Natural killer cell (primary cell): ENCODE measurements at regions not wholly inside any gene's neighbourhood (a gene's known extent, or its start where the extent isn't known, plus 50 kb on each side); places are given as distances from the start of the nearest gene placed in this dataset.

ENCODE experiments used
- ATAC-seq, 3 donors: fragments of 150-1000 bp in 2 of 3; fragments of 200-7000 bp in 1 of 3; cut with Tn5 transposase; 1 replicate in 1 of 3; 2 replicates in 2 of 3; pipeline ENCODE4 v1.10.0; 2021; ENCODE audit warnings: mild to moderate bottlenecking in 2 of 3, moderate library complexity in 2 of 3
- DNase-seq, 2 donors: peaks; one replicate each; pipeline versions ENCODE4 v3.0.0 to v3.0.0-alpha.2; 2013 to 2021; ENCODE audit warnings: mixed read lengths in 1 of 2
- H3K27ac ChIP-seq: one replicate; pipeline ENCODE4 v1.5.1; 2013; ENCODE audit warnings: mild to moderate bottlenecking, low read length
- H3K27me3 ChIP-seq: one replicate; pipeline ENCODE4 v1.6.1; 2013; ENCODE audit warnings: low read length; ENCODE audit not compliant: control insufficient read depth, insufficient read depth
- H3K36me3 ChIP-seq: one replicate; pipeline ENCODE4 v1.6.1; 2013; ENCODE audit warnings: low read length; ENCODE audit not compliant: control insufficient read depth, insufficient read depth
- H3K4me1 ChIP-seq: one replicate; pipeline ENCODE4 v1.6.1; 2013; ENCODE audit warnings: low read length; ENCODE audit not compliant: control insufficient read depth, insufficient read depth
- H3K4me3 ChIP-seq: one replicate; pipeline ENCODE4 v1.5.1; 2013; ENCODE audit warnings: low read length
- H3K9me3 ChIP-seq: one replicate; pipeline ENCODE4 v1.6.1; 2013; ENCODE audit warnings: low read length; ENCODE audit not compliant: control insufficient read depth, insufficient read depth
- H3K27ac Mint-ChIP-seq, 2 donors: one replicate each; pipeline ENCODE4 v1.8.0; 2022; ENCODE audit warnings: mild to moderate bottlenecking in 2 of 2, mixed read lengths in 2 of 2, moderate library complexity in 1 of 2
- H3K27me3 Mint-ChIP-seq, 2 donors: one replicate each; pipeline ENCODE4 v1.8.0; 2022; ENCODE audit warnings: low read depth in 2 of 2, mixed read lengths in 2 of 2
- H3K36me3 Mint-ChIP-seq: one replicate; pipeline ENCODE4 v1.8.0; 2022; ENCODE audit warnings: mixed read lengths
- H3K4me1 Mint-ChIP-seq, 2 donors: one replicate each; pipeline ENCODE4 v1.8.0; 2022; ENCODE audit warnings: mixed read lengths in 2 of 2
- H3K4me3 Mint-ChIP-seq: one replicate; pipeline ENCODE4 v1.8.0; 2022; ENCODE audit warnings: mild to moderate bottlenecking, moderate library complexity, mixed read lengths
- H3K9me3 Mint-ChIP-seq, 2 donors: one replicate each; pipeline ENCODE4 v1.8.0; 2022; ENCODE audit warnings: mixed read lengths in 2 of 2
- WGBS: methylation state at CpG from one replicate; pipeline ENCODE4 v1.1.7; 2013; ENCODE audit warnings: missing lambda C conversion rate; ENCODE audit not compliant: insufficient coverage; 5-methylcytosine and 5-hydroxymethylcytosine counted together
- intact Hi-C: fragments of 100-400 bp; cut with micrococcal nuclease; formaldehyde crosslinking; loops from one replicate; pipeline ENCODE4 v1.14.2; 2022
- TF ChIP-seq, protein P1 (sequence below): fragments of 200-600 bp; IDR thresholded peaks from one replicate; pipeline ENCODE4 v1.8.0; 2022; ENCODE audit warnings: antibody characterized with exemption

DNA sequence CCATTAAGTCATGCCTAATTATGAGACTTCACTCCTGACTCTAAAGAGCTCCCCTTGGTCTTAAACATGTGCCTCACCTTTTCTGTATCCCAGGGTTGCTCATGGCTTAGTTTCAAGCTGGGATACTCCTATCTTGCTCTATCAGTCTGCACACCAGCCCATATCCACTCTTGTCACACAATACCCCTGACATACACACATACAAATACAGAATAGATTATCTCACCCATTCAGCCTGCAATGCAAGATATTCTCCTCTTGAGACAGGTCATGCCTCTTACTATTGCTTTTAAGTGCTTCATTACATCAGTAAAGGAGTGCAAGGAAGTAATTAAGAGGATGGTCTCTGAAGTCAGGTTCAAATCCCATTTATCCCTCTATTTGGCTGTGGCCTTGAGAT lies 587.3 kb downstream of the IGSF11 start:
- Mint-ChIP-seq H3K9me3 (peaks cover 22 to 32% of the 10 kb centered on the region in 2 donors), H3K4me3 (no peak overlapping the region)
- TF ChIP-seq, protein P1, sequence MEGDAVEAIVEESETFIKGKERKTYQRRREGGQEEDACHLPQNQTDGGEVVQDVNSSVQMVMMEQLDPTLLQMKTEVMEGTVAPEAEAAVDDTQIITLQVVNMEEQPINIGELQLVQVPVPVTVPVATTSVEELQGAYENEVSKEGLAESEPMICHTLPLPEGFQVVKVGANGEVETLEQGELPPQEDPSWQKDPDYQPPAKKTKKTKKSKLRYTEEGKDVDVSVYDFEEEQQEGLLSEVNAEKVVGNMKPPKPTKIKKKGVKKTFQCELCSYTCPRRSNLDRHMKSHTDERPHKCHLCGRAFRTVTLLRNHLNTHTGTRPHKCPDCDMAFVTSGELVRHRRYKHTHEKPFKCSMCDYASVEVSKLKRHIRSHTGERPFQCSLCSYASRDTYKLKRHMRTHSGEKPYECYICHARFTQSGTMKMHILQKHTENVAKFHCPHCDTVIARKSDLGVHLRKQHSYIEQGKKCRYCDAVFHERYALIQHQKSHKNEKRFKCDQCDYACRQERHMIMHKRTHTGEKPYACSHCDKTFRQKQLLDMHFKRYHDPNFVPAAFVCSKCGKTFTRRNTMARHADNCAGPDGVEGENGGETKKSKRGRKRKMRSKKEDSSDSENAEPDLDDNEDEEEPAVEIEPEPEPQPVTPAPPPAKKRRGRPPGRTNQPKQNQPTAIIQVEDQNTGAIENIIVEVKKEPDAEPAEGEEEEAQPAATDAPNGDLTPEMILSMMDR = no peak

DNA sequence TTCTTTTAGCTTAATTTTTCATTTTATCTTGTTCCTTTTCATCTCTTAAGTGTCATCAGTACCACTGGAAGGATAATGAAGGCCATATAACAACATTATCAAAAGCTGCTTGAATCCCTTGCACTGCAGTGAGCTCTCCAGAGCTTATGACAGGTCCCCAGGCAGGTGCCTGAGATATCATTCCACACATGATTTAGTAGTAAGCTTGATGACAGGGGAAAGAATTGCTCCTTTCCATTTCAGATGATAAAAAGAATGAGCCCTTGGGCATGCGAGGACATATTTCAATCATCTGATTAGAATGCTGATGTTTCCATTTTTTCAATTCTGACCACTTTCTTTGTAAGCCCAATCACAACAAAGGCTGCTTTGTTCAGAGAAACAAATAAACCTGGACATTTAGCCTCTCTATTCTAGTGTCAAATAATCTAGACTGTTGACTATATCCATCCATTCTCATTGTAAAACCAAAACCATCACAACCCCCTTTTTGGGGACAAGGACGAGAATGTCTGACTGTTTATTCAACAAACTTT lies 567.8 kb downstream of the IGSF11 start:
- Mint-ChIP-seq H3K27me3 (no peaks in the 10 kb centered on the region), H3K4me1 (no peaks in the 10 kb centered on the region), H3K36me3 (no peaks in the 10 kb centered on the region), H3K9me3 (peaks cover 16 to 30% of the 10 kb centered on the region in 2 donors), H3K27ac (no peak overlapping the region), H3K4me3 (no peak overlapping the region)
- no peak for ATAC-seq
- intact Hi-C loops = no loop called here
- H3K9me3 ChIP-seq = peaks cover 6% of the 10 kb centered on the region
- H3K27ac ChIP-seq = no peak overlapping the region
- TF ChIP-seq, protein P1 = no peak
- no peaks in the 10 kb centered on the region for H3K36me3 ChIP-seq
- 65% methylated on average over 2 of the region's 2 CpGs for WGBS
- H3K27me3 ChIP-seq = no peaks in the 10 kb centered on the region
- H3K4me3 ChIP-seq = no peak overlapping the region
- no peak for DNase-seq
- no peaks in the 10 kb centered on the region for H3K4me1 ChIP-seq

More for the DNA sequence above, 587.3 kb downstream of the IGSF11 start:
- H3K4me3 ChIP-seq = no peak overlapping the region
- intact Hi-C loops = no loop called here
- H3K27me3 ChIP-seq = no peaks in the 10 kb centered on the region
- DNase-seq (no peak), ATAC-seq (no peak)
- H3K36me3 ChIP-seq = no peaks in the 10 kb centered on the region
- H3K4me1 ChIP-seq = no peaks in the 10 kb centered on the region
- Mint-ChIP-seq H3K27me3 (no peaks in the 10 kb centered on the region), H3K27ac (no peak overlapping the region), H3K36me3 (peaks cover 6% of the 10 kb centered on the region), H3K4me1 (no peaks in the 10 kb centered on the region)
- H3K9me3 ChIP-seq = peaks cover 3% of the 10 kb centered on the region
- no peak overlapping the region for H3K27ac ChIP-seq

DNA sequence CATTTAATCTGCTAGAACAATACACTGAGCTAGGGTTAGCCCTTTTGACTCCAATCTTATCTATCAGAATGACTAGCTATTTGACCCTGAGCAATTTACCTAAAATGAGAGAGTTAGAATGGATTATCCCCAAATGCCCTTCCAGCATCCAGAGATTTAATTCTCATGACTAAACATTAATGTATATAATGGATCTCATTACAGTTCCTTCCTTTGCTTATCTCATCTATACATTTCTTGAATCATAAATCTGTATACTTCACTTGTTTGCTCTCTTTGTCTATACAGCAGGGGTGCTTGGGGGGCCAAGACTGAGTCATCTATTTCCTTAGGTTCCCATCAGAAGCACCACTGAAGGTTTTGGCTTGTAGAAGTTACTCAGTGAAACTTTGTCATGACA lies 565.8 kb downstream of the IGSF11 start:
- no peak for DNase-seq
- H3K4me3 ChIP-seq = no peak overlapping the region
- H3K27ac Mint-ChIP-seq = no peak overlapping the region
- no peak overlapping the region for H3K27ac ChIP-seq
- no peaks in the 10 kb centered on the region for H3K27me3 Mint-ChIP-seq
- H3K36me3 Mint-ChIP-seq = no peaks in the 10 kb centered on the region
- no peak for ATAC-seq
- H3K36me3 ChIP-seq = no peaks in the 10 kb centered on the region
- H3K9me3 ChIP-seq = peaks cover 6% of the 10 kb centered on the region
- H3K27me3 ChIP-seq = no peaks in the 10 kb centered on the region
- no peaks in the 10 kb centered on the region for H3K4me1 Mint-ChIP-seq
- H3K4me3 Mint-ChIP-seq = no peak overlapping the region
- no peaks in the 10 kb centered on the region for H3K4me1 ChIP-seq
- intact Hi-C loops = no loop called here
- TF ChIP-seq, protein P1 = no peak
- H3K9me3 Mint-ChIP-seq = peaks cover 18 to 35% of the 10 kb centered on the region in 2 donors

DNA sequence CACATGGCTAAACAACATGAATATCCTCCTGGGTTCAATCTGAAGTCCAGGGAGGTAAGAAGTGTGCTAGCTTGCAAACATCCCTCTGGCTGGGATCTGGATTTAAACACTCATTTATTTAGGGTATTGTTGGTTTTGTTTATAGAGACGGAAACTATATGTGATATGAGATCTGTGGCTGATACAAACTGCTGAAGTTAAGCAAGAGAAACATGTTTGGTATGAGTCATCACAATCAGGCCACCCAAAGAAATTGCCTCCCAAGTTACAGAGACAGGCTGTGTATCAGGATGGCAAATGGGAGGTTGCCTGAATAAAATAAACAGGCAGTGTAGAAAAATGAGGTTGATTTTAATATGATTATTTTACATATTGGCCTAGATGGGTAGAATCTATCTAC lies 562.1 kb downstream of the IGSF11 start:
- TF ChIP-seq, protein P1 = no peak
- WGBS = 92% methylated on average over 1 of the region's 1 CpG
- H3K9me3 ChIP-seq = peaks cover 3% of the 10 kb centered on the region
- no peak overlapping the region for H3K4me3 Mint-ChIP-seq
- H3K4me1 ChIP-seq = no peaks in the 10 kb centered on the region
- H3K27ac ChIP-seq = no peak overlapping the region
- ATAC-seq = no peak
- no peaks in the 10 kb centered on the region for H3K27me3 Mint-ChIP-seq
- no peak overlapping the region for H3K4me3 ChIP-seq
- H3K9me3 Mint-ChIP-seq = peaks cover 15 to 29% of the 10 kb centered on the region in 2 donors
- no peaks in the 10 kb centered on the region for H3K4me1 Mint-ChIP-seq
- no peaks in the 10 kb centered on the region for H3K36me3 ChIP-seq
- no peaks in the 10 kb centered on the region for H3K27me3 ChIP-seq
- H3K36me3 Mint-ChIP-seq = no peaks in the 10 kb centered on the region
- intact Hi-C loops = no loop called here
- no peak overlapping the region for H3K27ac Mint-ChIP-seq
- no peak for DNase-seq
